HG02938 (cell line): ENCODE measurements at regions not wholly inside any gene's neighbourhood (a gene's known extent, or its start where the extent isn't known, plus 50 kb on each side); places are given as distances from the start of the nearest gene placed in this dataset.

Experiments
- ATAC-seq: cut with Tn5 transposase; IDR thresholded peaks from one replicate; pipeline ENCODE4 v1.9.1; 2021; ENCODE audit warnings: mild to moderate bottlenecking, moderate library complexity; ENCODE audit not compliant: unreplicated experiment

- ATAC-seq, result no peak
Measured at GRCh38 chr17:74031316-74032090, 172.0 kb upstream of the RPL38 start.

GRCh38 chr17:74032222-74032621 lies 171.3 kb upstream of the RPL38 start:
- no peak for ATAC-seq

GRCh38 chr17:74037320-74037719 lies 166.2 kb upstream of the RPL38 start:
- ATAC-seq, result no peak

GRCh38 chr17:74040291-74040690 lies 163.2 kb upstream of the RPL38 start:
- no peak for ATAC-seq

GRCh38 chr17:74040729-74041128 lies 162.7 kb upstream of the RPL38 start:
- ATAC-seq, result no peak

- ATAC-seq, result no peak
Measured at GRCh38 chr17:74041869-74042640, 161.4 kb upstream of the RPL38 start.

- no peak for ATAC-seq
Measured at GRCh38 chr17:74042744-74043486, 160.6 kb upstream of the RPL38 start.

- ATAC-seq, result no peak
Measured at GRCh38 chr17:74043976-74044375, 159.5 kb upstream of the RPL38 start.

GRCh38 chr17:74045608-74046280 lies 157.7 kb upstream of the RPL38 start:
- no peak for ATAC-seq

GRCh38 chr17:74049167-74049966 lies 154.1 kb upstream of the RPL38 start:
- ATAC-seq, result no peak

GRCh38 chr17:74049967-74050458 lies 153.5 kb upstream of the RPL38 start:
- no peak for ATAC-seq

GRCh38 chr17:74051348-74051747 lies 152.1 kb upstream of the RPL38 start:
- no peak for ATAC-seq

GRCh38 chr17:74052993-74053711 lies 150.3 kb upstream of the RPL38 start:
- no peak for ATAC-seq

- ATAC-seq, result no peak
Measured at GRCh38 chr17:74053712-74054078, 149.8 kb upstream of the RPL38 start.

- ATAC-seq, result no peak
Measured at GRCh38 chr17:74054249-74054648, 149.2 kb upstream of the RPL38 start.

- no peak for ATAC-seq
Measured at GRCh38 chr17:74055508-74056160, 147.8 kb upstream of the RPL38 start.

GRCh38 chr17:74059479-74060240 lies 143.8 kb upstream of the RPL38 start:
- no peak for ATAC-seq

- no peak for ATAC-seq
Measured at GRCh38 chr17:74061758-74062157, 141.7 kb upstream of the RPL38 start.
